ENCODE measurements at regions not wholly inside any gene's neighbourhood (a gene's known extent, or its start where the extent isn't known, plus 50 kb on each side); places are given as distances from the start of the nearest gene placed in this dataset.

DNA sequence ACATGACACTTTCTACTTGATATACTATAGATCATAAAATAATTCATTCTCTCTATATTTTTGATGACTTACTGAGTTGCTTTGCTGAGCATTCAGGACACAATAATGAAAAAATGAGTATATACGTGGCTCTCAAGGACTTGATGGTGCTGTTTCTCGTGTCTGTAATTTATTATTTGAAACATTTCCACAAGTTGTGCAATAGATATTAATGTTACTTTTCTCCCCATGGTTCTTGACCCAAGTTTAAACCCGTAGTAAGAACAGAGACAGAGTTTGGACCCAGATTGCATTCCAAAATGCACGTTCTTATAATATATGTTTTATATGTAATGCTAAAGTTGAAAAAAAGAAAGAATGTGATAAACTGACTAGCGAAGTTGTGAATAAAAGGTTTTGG, 94.2 kb upstream of the FAM3C start:
- no peak overlapping the region for H3K27ac Mint-ChIP-seq
- H3K4me3 Mint-ChIP-seq: no peak overlapping the region
- Histone ChIP-seq H4K20me1 (ENCODE audit: low read depth) (no peaks in the 10 kb centered on the region), H2AFZ (replicated peaks) (no peak overlapping the region), H3K27me3 (no peaks in the 10 kb centered on the region), H3K9ac (no peak overlapping the region), H3K79me2 (ENCODE audit: low read depth) (peaks cover 49% of the 10 kb centered on the region), H3K36me3 (no peaks in the 10 kb centered on the region), H3K27ac (no peak overlapping the region), H3K4me3 (no peak overlapping the region), H3K4me1 (no peaks in the 10 kb centered on the region), H3K4me2 (no peak overlapping the region), H3F3A (ENCODE audit: low read depth) (no peaks in the 10 kb centered on the region), H3K9me3 (ENCODE audit: low read depth) (no peaks in the 10 kb centered on the region)
- no peak for DNase-seq (ENCODE audit: low spot score)
- H3K9me3 Mint-ChIP-seq: no peaks in the 10 kb centered on the region
- TF ChIP-seq EZH2 (IDR thresholded peaks at IDR 0.05) (no peak), EZH2phosphoT487 (IDR thresholded peaks at IDR 0.05) (no peak)
- TF ChIP-seq, protein P1, sequence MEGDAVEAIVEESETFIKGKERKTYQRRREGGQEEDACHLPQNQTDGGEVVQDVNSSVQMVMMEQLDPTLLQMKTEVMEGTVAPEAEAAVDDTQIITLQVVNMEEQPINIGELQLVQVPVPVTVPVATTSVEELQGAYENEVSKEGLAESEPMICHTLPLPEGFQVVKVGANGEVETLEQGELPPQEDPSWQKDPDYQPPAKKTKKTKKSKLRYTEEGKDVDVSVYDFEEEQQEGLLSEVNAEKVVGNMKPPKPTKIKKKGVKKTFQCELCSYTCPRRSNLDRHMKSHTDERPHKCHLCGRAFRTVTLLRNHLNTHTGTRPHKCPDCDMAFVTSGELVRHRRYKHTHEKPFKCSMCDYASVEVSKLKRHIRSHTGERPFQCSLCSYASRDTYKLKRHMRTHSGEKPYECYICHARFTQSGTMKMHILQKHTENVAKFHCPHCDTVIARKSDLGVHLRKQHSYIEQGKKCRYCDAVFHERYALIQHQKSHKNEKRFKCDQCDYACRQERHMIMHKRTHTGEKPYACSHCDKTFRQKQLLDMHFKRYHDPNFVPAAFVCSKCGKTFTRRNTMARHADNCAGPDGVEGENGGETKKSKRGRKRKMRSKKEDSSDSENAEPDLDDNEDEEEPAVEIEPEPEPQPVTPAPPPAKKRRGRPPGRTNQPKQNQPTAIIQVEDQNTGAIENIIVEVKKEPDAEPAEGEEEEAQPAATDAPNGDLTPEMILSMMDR (IDR thresholded peaks at IDR 0.05): no peak
- no peaks in the 10 kb centered on the region for H3K27me3 Mint-ChIP-seq (ENCODE audit: insufficient read depth, low read depth)
- H3K4me1 Mint-ChIP-seq: no peaks in the 10 kb centered on the region
- H3K36me3 Mint-ChIP-seq: no peaks in the 10 kb centered on the region

DNA sequence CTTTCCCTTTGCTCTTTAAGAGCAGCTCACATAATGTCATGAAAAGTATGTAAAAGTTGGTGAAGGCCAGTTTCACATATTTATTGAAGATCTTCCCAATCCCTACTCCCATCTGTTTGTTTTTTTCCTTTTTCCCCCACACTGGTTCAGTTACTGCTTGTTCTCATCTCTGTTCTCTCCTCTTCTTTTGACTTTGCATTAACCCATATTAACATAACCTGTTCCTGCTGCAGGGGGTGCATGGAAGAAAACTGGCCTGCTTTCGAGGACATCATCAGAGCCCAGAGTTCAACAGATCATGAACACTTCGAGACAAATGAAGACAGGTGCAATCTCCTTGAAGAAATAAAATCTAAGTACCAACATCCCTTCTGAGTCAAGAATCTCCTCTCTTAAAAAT, 93.3 kb upstream of the FAM3C start:
- DNase-seq (ENCODE audit: low spot score): no peak
- Histone ChIP-seq H3K4me2 (no peak overlapping the region), H3K4me1 (no peaks in the 10 kb centered on the region), H3K4me3 (no peak overlapping the region), H3K27me3 (no peaks in the 10 kb centered on the region), H4K20me1 (ENCODE audit: low read depth) (no peaks in the 10 kb centered on the region), H2AFZ (replicated peaks) (no peak overlapping the region), H3K79me2 (ENCODE audit: low read depth) (peaks cover 49% of the 10 kb centered on the region), H3K36me3 (no peaks in the 10 kb centered on the region), H3F3A (ENCODE audit: low read depth) (no peaks in the 10 kb centered on the region), H3K27ac (no peak overlapping the region), H3K9ac (no peak overlapping the region), H3K9me3 (ENCODE audit: low read depth) (no peaks in the 10 kb centered on the region)
- Mint-ChIP-seq H3K27me3 (ENCODE audit: insufficient read depth, low read depth) (no peaks in the 10 kb centered on the region), H3K4me3 (no peak overlapping the region), H3K27ac (no peak overlapping the region), H3K9me3 (no peaks in the 10 kb centered on the region), H3K4me1 (no peaks in the 10 kb centered on the region), H3K36me3 (no peaks in the 10 kb centered on the region)
- TF ChIP-seq, protein P1 (IDR thresholded peaks at IDR 0.05): no peak
- TF ChIP-seq EZH2phosphoT487 (IDR thresholded peaks at IDR 0.05): no peak
- no peak for TF ChIP-seq EZH2 (IDR thresholded peaks at IDR 0.05)

DNA sequence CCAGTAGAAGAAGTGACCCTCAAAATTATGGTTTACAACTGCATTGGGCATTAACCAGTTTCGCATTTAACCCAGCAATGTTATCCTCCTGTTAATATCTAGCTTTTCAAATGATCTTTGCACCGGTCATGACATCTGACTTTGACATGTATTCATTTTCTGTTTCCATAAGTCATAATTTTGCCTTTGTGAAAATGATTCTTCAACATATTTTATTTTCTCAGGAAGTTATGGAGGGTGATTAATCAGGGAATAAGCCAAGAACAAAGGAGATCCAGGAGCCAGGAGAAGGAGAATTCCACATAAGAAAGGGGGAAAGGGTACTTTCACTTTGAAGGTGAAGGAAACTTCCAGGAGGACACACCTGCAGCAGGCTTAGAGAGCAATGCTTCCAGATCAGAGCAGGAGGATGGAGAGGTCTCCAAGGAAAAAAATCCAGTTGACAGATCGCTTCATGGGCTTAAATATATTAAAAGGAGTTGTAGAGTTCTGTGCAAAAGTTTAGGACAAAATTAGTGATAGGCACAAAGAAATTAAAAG, 92.1 kb upstream of the FAM3C start:
- Mint-ChIP-seq H3K9me3 (no peaks in the 10 kb centered on the region), H3K4me3 (no peak overlapping the region)
- no peak overlapping the region for H2AFZ ChIP-seq (replicated peaks)

More for the DNA sequence above, 92.1 kb upstream of the FAM3C start:
- Mint-ChIP-seq H3K27me3 (ENCODE audit: insufficient read depth, low read depth) (no peaks in the 10 kb centered on the region), H3K36me3 (no peaks in the 10 kb centered on the region), H3K4me1 (no peaks in the 10 kb centered on the region), H3K27ac (no peak overlapping the region)
- no peak for DNase-seq (ENCODE audit: low spot score)
- Histone ChIP-seq H3K4me2 (no peak overlapping the region), H3K79me2 (ENCODE audit: low read depth) (peaks cover 37% of the 10 kb centered on the region), H3K4me1 (peaks cover under 1% of the 10 kb centered on the region), H3K27ac (no peak overlapping the region), H3K36me3 (no peaks in the 10 kb centered on the region), H3K4me3 (no peak overlapping the region), H3K9me3 (ENCODE audit: low read depth) (no peaks in the 10 kb centered on the region), H3K9ac (no peak overlapping the region), H3K27me3 (no peaks in the 10 kb centered on the region), H3F3A (ENCODE audit: low read depth) (no peaks in the 10 kb centered on the region), H4K20me1 (ENCODE audit: low read depth) (no peaks in the 10 kb centered on the region)
- TF ChIP-seq EZH2 (IDR thresholded peaks at IDR 0.05) (no peak), EZH2phosphoT487 (IDR thresholded peaks at IDR 0.05) (no peak)
- TF ChIP-seq, protein P1 (IDR thresholded peaks at IDR 0.05): no peak

All from neural progenitor cell (in vitro differentiated cells).